ENCODE measurements at regions not wholly inside any gene's neighbourhood (a gene's known extent, or its start where the extent isn't known, plus 50 kb on each side); places are given as distances from the start of the nearest gene placed in this dataset.
A peak's percentile ranks its signal among the peaks of the same experiment; 100 is the strongest.

- Histone ChIP-seq H3K36me3 (replicated peaks in 1 of 2; ENCODE audit: control insufficient read depth in 1 of 2, insufficient read depth in 2 of 2, low read length in 2 of 2) (no peaks in the 10 kb centered on the region), H3K27ac (ENCODE audit: extremely low read length, insufficient read depth, low read length) (no peak overlapping the region), H3K79me2 (ENCODE audit: insufficient read depth, low read length) (no peaks in the 10 kb centered on the region), H3K9ac (ENCODE audit: insufficient read depth, low read depth, low read length) (no peak overlapping the region), H3K4me1 (ENCODE audit: insufficient read depth, low read length) (no peaks in the 10 kb centered on the region), H3K4me3 (replicated peaks in 1 of 3; ENCODE audit: insufficient read depth in 1 of 3, low read depth in 2 of 3, low read length in 3 of 3) (no peak overlapping the region), H2AFZ (ENCODE audit: low read length) (no peak overlapping the region), H4K20me1 (ENCODE audit: insufficient read depth, low read length) (no peaks in the 10 kb centered on the region), H3K4me2 (ENCODE audit: low read depth, low read length) (no peak overlapping the region), H3K9me3 (ENCODE audit: low read length) (no peaks in the 10 kb centered on the region), H3K27me3 (ENCODE audit: control insufficient read depth in 1 of 2, insufficient read depth in 2 of 2, low read length in 2 of 2) (no peaks in the 10 kb centered on the region; a peak in 1 of 5 replicates)
- intact Hi-C loops (cut with micrococcal nuclease; ENCODE audit: unreplicated experiment): no loop called here
- no peak for TF ChIP-seq SMARCC2 (IDR thresholded peaks at IDR 0.05)
- in situ Hi-C loops (cut with HindIII; ENCODE audit: extremely low pct_ligation_motif_present, low pct_unique_long_range_greater_than_20kb): no loop called here
- ChIA-PET POLR2A (no interaction called here), CTCF (ENCODE audit: low intra/inter-chr PET ratio, low total read pairs) (no interaction called here)
- no peak for DNase-seq (ENCODE audit: low spot score)
- BruUV-seq (replicated peaks): no TSS peak
- no peak for ATAC-seq
- no peak for FAIRE-seq
- WGBS (ENCODE audit: low lambda C conversion rate): 17% methylated on average over 4 of the region's 4 CpGs
These were observed 87.0 kb downstream of the NEUROD6 start for GRCh38 chr7:31253532-31253931.

- no TSS peak for BruUV-seq (replicated peaks)
- TF ChIP-seq TBP (CRISPR knock-in tag; IDR thresholded peaks at IDR 0.05) (no peak), ZNF562 (CRISPR knock-in tag; IDR thresholded peaks at IDR 0.05; ENCODE audit: borderline replicate concordance) (no peak), WIZ (CRISPR knock-in tag; IDR thresholded peaks at IDR 0.05) (no peak), SNRNP70 (IDR thresholded peaks at IDR 0.05; ENCODE audit: low read depth, low read length) (no peak), HMG20B (CRISPR knock-in tag; conservative IDR thresholded peaks at IDR 0.05) (no peak), SOX6 (IDR thresholded peaks at IDR 0.05) (no peak), SOX6 (CRISPR knock-in tag; IDR thresholded peaks at IDR 0.05) (no peak), IRF1 (CRISPR knock-in tag; IDR thresholded peaks at IDR 0.05; ENCODE audit: low read depth) (no peak), ZFP36 (IDR thresholded peaks at IDR 0.05; ENCODE audit: borderline replicate concordance, low read depth, low read length, partially characterized antibody) (no peak), MAFK (conservative IDR thresholded peaks at IDR 0.05 in 1 of 2, IDR thresholded peaks at IDR 0.05 in 1 of 2; ENCODE audit: low read length in 2 of 2) (no peak), ZNF256 (CRISPR knock-in tag; conservative IDR thresholded peaks at IDR 0.05) (no peak)
- CTCF ChIA-PET (ENCODE audit: low intra/inter-chr PET ratio, low total read pairs): no interaction called here
- no peaks in the 10 kb centered on the region for H3K4me1 ChIP-seq (ENCODE audit: insufficient read depth, low read length)
- H3K79me2 ChIP-seq (ENCODE audit: insufficient read depth, low read length): no peaks in the 10 kb centered on the region
- no peak overlapping the region for H2AFZ ChIP-seq (ENCODE audit: low read length)
- H3K27me3 ChIP-seq (ENCODE audit: control insufficient read depth in 1 of 2, insufficient read depth in 2 of 2, low read length in 2 of 2): no peaks in the 10 kb centered on the region; a peak in 1 of 5 replicates
- FAIRE-seq: no peak
- ATAC-seq: peak; percentile 53; the same call in 1 of the 3 replicates
- H3K36me3 ChIP-seq (replicated peaks in 1 of 2; ENCODE audit: control insufficient read depth in 1 of 2, insufficient read depth in 2 of 2, low read length in 2 of 2): no peaks in the 10 kb centered on the region
- no peak overlapping the region for H3K4me2 ChIP-seq (ENCODE audit: low read depth, low read length)
- H3K4me3 ChIP-seq (replicated peaks in 1 of 3; ENCODE audit: insufficient read depth in 1 of 3, low read depth in 2 of 3, low read length in 3 of 3): no peak overlapping the region
- H4K20me1 ChIP-seq (ENCODE audit: insufficient read depth, low read length): no peaks in the 10 kb centered on the region
- no peak overlapping the region for H3K27ac ChIP-seq (ENCODE audit: extremely low read length, insufficient read depth, low read length)
- POLR2A ChIA-PET: no interaction called here
- no peaks in the 10 kb centered on the region for H3K9me3 ChIP-seq (ENCODE audit: low read length)
- intact Hi-C loops (cut with micrococcal nuclease; ENCODE audit: unreplicated experiment) (no loop called here), in situ Hi-C loops (cut with HindIII; ENCODE audit: extremely low pct_ligation_motif_present, low pct_unique_long_range_greater_than_20kb) (no loop called here)
- no peak overlapping the region for H3K9ac ChIP-seq (ENCODE audit: insufficient read depth, low read depth, low read length)
- DNase-seq (ENCODE audit: low spot score): no peak
- 3% methylated on average over 5 of the region's 8 CpGs for WGBS (ENCODE audit: low lambda C conversion rate)
These were observed 89.1 kb downstream of the NEUROD6 start for GRCh38 chr7:31251441-31251840.

All from HepG2 (cell line).